ENCODE measurements at regions not wholly inside any gene's neighbourhood (a gene's known extent, or its start where the extent isn't known, plus 50 kb on each side); places are given as distances from the start of the nearest gene placed in this dataset.

- Histone ChIP-seq H3K27me3 (ENCODE audit: insufficient read depth, poor library complexity, severe bottlenecking) (peaks cover 3% of the 10 kb centered on the region), H3K27ac (replicated peaks) (no peak overlapping the region), H3K4me3 (replicated peaks; ENCODE audit: insufficient read depth, low read length) (no peak overlapping the region)
- TF ChIP-seq REST (IDR thresholded peaks at IDR 0.05; ENCODE audit: insufficient replicate concordance, low read depth) (no peak), POLR2AphosphoS5 (IDR thresholded peaks at IDR 0.05; ENCODE audit: low read depth) (no peak), GABPA (IDR thresholded peaks at IDR 0.05; ENCODE audit: low read depth) (no peak), SPI1 (IDR thresholded peaks at IDR 0.05; ENCODE audit: borderline replicate concordance, low read depth) (no peak), CTCF (IDR thresholded peaks at IDR 0.05; ENCODE audit: insufficient read depth, low read length) (no peak)
- no peak for DNase-seq (ENCODE audit: low read depth in 1 of 2, low spot score in 1 of 2)
Measured at GRCh38 chr9:134556531-134557068, 85.0 kb upstream of the COL5A1 start.

- DNase-seq (ENCODE audit: low read depth in 1 of 2, low spot score in 1 of 2): no peak
- Histone ChIP-seq H3K27ac (replicated peaks) (no peak overlapping the region), H3K4me3 (replicated peaks; ENCODE audit: insufficient read depth, low read length) (no peak overlapping the region), H3K27me3 (ENCODE audit: insufficient read depth, poor library complexity, severe bottlenecking) (peaks cover 3% of the 10 kb centered on the region)
- TF ChIP-seq REST (IDR thresholded peaks at IDR 0.05; ENCODE audit: insufficient replicate concordance, low read depth) (no peak), POLR2AphosphoS5 (IDR thresholded peaks at IDR 0.05; ENCODE audit: low read depth) (no peak), GABPA (IDR thresholded peaks at IDR 0.05; ENCODE audit: low read depth) (no peak), SPI1 (IDR thresholded peaks at IDR 0.05; ENCODE audit: borderline replicate concordance, low read depth) (no peak)
Measured at GRCh38 chr9:134557331-134557730, 84.3 kb upstream of the COL5A1 start.

- peaks cover 3% of the 10 kb centered on the region for H3K27me3 ChIP-seq (ENCODE audit: insufficient read depth, poor library complexity, severe bottlenecking)
- no peak overlapping the region for H3K4me3 ChIP-seq (replicated peaks; ENCODE audit: insufficient read depth, low read length)
- no peak overlapping the region for H3K27ac ChIP-seq (replicated peaks)
- DNase-seq (ENCODE audit: low read depth in 1 of 2, low spot score in 1 of 2): no peak
- TF ChIP-seq POLR2AphosphoS5 (IDR thresholded peaks at IDR 0.05; ENCODE audit: low read depth) (no peak), SPI1 (IDR thresholded peaks at IDR 0.05; ENCODE audit: borderline replicate concordance, low read depth) (no peak), CTCF (IDR thresholded peaks at IDR 0.05; ENCODE audit: insufficient read depth, low read length) (no peak), GABPA (IDR thresholded peaks at IDR 0.05; ENCODE audit: low read depth) (no peak), REST (IDR thresholded peaks at IDR 0.05; ENCODE audit: insufficient replicate concordance, low read depth) (no peak)
Measured at GRCh38 chr9:134558124-134558905, 83.3 kb upstream of the COL5A1 start.

All from HL-60 (cell line).